AG20443 (cell line): ENCODE measurements at regions not wholly inside any gene's neighbourhood (a gene's known extent, or its start where the extent isn't known, plus 50 kb on each side); places are given as distances from the start of the nearest gene placed in this dataset.
A peak's percentile ranks its signal among the peaks of the same experiment; 100 is the strongest.

Experiments used
- DNase-seq: peaks from one replicate; pipeline ENCODE4 v3.0.0; 2012; ENCODE audit warnings: low spot score, mixed read lengths

DNA sequence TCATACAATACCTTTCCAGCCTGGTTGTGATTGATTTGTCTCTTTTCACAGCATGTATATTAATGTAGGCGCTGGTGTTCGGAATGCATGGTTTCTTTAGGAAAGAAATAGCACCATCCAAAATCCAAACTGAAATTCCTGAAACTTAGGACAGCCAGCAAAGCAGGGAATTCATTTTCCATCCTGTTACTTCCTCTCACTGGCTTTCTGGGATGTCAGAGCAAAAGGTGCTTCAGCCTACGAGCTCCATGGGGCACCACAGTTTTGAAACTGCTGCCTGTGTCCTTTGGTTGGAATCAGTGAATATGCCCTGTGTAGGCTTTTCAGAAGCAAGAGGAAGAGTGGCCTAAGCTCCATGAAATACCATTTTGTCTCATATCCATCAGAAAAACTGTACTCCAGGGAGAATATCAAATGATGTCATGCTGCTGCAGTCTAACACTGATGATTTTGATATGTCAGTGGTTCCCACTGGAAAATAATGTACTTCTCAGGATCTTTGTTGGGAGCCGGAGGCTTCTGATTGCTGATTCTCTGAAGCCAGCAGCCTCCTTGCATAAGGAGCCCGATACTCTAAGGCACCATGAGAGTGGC is 117.8 kb upstream of the SERP2 start:
- no peak for DNase-seq

- DNase-seq = no peak
Measured at GRCh38 chr13:44257796-44258195, 115.8 kb upstream of the SERP2 start.

- DNase-seq = no peak
Measured at GRCh38 chr13:44259045-44260027, 114.3 kb upstream of the SERP2 start.

DNA sequence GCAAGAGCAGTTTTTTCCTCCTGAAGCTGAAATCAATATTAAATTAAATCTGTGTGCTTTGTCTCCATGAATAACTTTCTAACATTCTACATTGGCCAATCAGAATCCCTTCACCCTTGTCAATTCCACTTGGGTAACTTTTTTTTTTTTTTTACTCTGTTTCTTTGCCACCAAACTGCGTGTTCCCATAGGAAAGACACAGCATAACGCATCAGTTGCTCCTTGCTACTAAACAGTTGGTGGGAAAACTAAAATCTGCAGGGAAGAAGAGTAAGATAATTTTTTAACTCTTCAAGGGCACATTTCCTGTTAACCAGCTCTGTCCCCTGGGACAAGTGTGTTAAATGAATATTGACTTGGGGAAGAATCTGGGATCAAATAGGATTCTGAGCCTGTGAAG is 113.3 kb upstream of the SERP2 start:
- no peak for DNase-seq

DNA sequence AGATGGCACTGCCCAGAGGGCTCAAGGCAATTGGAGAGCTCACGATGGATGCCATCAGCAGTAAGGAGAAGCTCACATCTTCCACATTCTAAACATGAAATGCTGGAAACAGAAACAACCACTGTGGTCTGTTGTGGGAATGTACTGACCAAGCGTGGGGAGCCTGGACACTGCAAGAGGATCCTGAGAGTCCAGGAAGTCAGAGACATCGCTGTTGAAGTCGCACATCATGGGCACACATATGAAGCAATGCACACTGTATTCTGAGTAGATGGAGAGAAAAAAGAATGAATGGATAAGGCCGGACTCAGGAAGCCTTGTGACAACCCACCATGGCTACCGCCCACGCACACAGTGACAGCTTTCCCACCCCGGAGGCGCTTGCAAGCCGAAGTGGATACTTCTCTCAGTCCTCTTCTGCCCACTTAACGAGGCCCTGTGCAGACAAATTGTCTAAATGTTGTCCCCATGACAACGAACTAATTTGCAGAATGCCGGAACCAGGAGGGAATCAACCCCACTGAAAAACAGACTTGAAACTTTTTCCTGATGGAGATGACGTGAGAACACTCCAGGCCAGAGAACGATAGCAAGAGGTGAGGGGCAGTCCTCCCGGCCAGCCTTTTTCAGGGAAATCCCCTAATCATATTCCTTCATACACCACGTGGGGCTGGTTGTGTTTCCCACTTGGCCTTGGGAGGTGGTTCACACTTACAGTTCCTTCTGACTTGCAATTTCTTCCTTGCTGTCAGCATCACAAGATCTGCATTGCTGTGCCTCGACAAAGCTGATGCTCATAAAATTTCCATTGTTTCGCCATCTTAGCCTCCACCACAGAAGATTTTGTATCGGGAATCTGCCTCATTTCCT is 109.6 kb upstream of the SERP2 start:
- no peak for DNase-seq

DNA sequence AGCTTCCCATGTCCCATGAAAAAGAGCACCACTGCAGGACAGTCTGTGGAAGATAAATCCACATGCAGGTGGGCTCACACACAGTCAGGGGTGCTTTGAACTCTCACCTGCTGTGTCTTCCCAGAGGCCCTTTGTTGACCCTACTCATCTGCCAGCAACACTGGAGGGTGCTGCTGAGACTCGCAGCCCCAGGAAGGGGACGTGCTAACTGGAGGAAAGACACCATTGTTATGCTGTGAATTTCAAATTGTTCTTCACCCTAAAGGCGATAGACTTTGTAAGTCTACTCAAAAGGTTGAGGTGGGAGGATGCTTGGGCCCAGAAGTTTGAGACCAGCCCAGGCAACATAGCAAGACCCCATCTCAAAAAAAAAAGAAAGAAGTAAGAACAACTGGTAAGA is 107.3 kb upstream of the SERP2 start:
- DNase-seq = no peak

- DNase-seq = no peak
Measured at GRCh38 chr13:44266772-44267171, 106.9 kb upstream of the SERP2 start.

GRCh38 chr13:44267203-44267602 is 106.4 kb upstream of the SERP2 start:
- DNase-seq = no peak

DNA sequence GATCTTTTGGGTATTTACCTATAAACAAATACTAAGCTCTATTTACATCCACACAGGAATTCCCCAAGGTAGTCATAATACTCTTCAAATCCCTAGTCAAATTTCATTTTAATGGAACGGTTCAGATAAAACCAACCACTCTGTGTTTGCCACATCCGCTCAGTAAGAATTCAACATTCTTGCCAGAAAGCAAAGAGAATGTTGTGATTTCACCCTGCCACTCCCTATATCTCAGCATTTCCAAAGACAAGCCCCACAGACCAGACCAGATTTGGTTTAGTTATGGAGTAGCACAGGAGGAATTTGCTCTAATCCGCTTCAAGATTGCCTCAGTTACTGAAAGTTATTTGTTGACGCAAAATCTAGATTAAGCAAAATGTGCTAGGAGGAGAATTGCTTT is 105.6 kb upstream of the SERP2 start:
- DNase-seq = peak; percentile 88

GRCh38 chr13:44268980-44269379 is 104.6 kb upstream of the SERP2 start:
- no peak for DNase-seq

GRCh38 chr13:44270150-44270549 is 103.5 kb upstream of the SERP2 start:
- no peak for DNase-seq

DNA sequence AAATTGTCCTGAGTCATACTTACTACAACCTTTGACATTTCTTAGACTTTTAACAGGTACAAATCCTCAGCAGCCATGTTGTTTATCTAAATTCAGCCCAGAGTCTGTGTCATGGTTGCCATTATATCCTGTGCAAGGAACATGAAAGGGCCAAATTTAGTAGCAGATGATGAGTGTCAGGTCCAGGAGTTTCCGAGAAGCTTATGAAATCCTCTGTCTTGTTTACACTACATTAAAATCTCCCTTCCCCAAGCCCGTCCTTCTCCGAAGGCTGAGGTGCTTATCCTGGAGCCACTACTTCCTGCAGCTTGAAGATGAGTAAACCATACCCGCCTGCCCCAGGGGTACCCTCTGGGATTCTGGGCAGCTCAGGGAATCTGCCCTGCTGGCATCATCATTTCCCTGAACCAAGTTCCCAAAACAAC is 102.6 kb upstream of the SERP2 start:
- no peak for DNase-seq

DNA sequence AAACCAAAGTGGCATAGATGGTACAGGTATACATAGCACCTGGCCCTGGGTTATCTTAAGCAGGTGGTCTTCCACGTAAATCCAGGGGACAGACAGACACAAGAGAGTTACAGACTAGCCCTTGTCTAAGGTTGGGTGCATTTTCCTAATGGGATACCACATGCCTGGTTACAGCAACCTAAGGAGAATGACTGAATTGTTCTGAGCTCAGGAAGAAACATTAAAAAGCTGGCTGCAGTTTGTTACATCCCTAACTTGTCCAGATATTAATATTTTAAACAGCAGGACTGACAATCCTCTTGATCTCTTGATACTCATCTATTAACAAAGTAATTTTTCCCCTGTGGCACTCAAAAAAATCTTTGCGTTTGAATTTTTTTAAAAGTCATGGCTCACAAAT is 102.2 kb upstream of the SERP2 start:
- no peak for DNase-seq

DNA sequence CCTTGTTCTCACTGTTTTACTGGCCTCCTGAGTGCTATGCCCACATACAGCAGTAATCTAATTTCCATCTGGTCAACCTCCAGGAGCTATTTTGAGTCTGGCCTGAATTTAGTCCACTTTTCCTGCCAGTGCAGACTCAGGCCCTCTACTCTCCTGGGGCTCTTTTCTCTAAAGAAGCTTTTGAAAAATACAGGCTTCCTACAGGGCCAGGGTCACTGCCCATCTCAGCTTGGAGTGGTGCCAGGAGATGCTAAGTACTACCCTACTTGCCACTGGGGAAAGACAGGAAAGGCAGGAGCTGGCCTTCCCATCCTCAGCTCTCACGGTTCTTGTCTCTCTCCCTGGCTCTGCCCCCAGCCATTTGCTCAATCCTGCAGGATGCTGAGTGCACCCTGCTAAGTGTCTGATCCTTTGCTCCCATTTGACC is 101.7 kb upstream of the SERP2 start:
- no peak for DNase-seq

GRCh38 chr13:44272692-44273091 is 100.9 kb upstream of the SERP2 start:
- DNase-seq = peak; percentile 22

DNA sequence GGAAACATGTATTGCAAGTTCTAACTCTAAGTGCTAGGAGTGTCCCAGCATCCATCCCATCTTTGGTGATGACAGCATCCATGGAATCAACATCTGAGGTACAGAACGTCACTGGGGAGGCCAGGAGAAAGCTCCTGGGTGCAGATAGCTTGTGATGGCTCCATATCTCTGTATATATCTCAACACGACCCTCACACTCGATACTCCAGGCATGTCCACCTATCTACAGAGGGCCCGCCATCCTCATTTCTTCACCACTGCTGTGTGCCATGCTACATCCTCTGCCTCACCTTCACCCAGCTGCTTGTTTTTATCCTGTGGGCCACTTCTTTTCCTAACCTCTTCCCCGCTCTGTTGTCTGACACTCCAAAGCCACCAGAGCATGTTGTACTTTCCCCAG is 100.4 kb upstream of the SERP2 start:
- DNase-seq = no peak

DNA sequence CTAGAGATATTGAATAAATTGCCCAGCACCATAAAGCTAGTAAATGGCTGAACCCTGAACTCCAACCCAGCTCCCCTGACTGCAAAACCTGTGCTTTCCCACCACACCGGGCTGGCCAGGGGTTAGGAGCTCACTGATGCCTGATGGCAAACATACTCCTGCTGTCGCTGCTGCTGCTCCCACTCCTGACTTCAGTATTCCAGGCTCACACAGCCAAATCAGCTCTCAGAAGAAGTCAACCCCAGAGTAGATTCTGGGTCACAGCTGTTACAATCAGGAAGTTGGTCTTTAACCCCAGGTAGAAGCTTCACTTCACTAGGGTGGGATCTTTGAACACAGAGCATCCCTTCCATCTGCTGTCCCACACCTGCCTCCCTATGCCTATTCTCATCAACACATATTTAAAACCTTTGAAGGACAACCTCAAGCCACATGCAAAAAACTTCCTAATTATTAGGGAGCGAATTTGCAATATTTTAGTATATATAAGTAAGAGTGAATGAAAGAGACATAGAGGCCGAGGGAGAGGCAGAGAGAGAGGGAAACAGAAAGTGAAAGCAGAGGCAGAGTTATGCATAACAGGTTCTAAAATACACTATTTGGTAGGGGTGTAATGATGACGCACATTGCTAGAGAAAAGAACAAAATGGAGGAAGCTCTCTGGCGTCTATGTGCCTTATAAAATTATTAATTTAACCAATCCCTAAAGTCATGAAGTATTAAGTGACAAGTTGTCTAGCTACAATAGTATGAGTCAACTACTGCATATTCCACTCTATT is 99.4 kb upstream of the SERP2 start:
- DNase-seq = peak; percentile 60

GRCh38 chr13:44274771-44275205 is 98.8 kb upstream of the SERP2 start:
- DNase-seq = no peak

- no peak for DNase-seq
Measured at GRCh38 chr13:44275381-44275780, 98.2 kb upstream of the SERP2 start.

DNA sequence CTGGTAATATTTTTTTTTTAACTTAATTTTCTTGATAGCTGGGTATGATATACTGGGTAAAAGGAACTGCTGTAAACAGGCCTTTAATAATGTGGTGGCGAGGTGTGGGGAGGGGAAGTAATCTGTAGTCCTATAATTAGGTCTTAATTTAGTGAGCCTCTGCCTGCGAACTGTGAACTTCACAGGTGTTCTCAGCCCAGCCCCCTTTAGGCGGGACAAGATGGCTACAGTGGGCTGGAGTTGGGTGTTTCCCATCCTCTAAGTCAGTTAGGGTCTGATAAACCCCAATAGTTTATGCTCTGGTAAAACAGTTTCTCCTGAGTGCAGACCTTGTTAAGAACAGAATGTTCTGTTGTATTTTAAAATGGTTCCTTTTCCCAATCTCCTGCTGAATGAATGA is 97.6 kb upstream of the SERP2 start:
- no peak for DNase-seq

DNA sequence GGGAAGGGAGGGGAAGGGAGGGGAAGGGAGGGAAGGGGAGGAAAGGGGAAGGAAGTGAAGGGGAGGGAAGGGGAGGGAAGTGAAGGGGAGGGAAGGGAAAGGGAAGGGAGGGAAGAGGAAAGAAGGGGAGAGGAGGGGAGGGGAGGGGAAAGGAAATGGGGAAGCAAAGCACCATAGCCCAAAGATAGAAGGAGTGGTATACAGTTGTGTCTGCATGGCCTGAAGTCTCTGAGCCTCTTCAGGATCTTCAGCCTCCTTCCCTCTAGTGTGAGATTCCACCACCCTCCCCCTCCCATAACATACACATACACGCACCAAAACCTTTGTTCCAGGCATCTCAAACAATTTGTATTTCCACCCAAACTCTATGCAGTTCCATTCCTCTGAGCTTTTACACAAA is 96.2 kb upstream of the SERP2 start:
- no peak for DNase-seq

GRCh38 chr13:44278166-44278565 is 95.5 kb upstream of the SERP2 start:
- no peak for DNase-seq
